ENCODE measurements at regions not wholly inside any gene's neighbourhood (a gene's known extent, or its start where the extent isn't known, plus 50 kb on each side); places are given as distances from the start of the nearest gene placed in this dataset.
A peak's percentile ranks its signal among the peaks of the same experiment; 100 is the strongest.

DNA sequence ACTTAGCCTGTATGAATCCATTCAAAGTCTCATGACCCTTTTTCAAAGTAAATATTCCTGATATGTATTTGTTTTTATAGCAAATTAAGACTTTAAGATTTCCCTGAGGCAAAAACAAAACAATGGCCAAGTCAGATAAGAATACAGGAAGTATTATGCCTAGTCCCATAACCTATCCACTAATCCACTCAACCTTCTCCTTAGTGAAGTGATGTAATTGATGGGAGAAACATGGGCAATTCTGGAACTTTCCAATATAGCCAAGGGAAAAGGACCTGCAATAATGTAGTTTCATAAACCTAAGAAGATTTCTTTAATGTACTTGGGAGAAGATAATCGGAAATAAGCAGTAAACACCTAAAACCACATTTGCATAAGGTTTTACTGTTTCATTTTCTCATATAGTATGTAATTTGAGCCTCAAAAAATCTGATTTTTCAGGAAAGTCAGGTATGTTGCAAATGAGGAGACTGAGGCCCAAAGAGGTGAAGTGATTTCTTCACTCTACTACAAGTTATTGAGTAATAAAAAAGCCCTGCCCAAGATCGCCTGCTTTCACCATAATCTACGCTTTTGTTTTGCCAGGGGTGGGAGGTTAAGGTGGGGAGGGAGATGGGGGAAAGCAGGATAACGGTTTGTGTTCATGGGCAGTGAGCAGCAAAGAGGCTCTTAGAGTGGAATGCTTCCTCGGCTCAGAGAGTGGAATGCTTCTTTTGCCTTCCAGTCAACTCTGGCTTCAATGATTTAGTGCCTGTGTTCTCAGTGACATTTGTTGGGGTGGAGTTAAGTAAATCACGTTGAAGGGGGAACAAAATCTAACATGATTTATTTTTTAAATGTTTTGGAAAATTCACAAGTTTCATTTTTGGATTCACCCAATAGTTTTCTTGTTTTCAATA lies 95.0 kb upstream of the FNDC3B start:
- no peak overlapping the region for H3K4me3 ChIP-seq (ENCODE audit: low read depth, low read length)
- H3K27me3 ChIP-seq (replicated peaks): no peaks in the 10 kb centered on the region
- in situ Hi-C loops (cut with HindIII; ENCODE audit: low pct_ligation_motif_present, low sequenced_read_pairs): no loop called here
- no peak for DNase-seq
- no peaks in the 10 kb centered on the region for H3K36me3 ChIP-seq (replicated peaks)
- no peak overlapping the region for H3K27ac ChIP-seq
- TF ChIP-seq CTCF (IDR thresholded peaks at IDR 0.05; ENCODE audit: low read depth, low read length, missing control alignments): no peak

DNA sequence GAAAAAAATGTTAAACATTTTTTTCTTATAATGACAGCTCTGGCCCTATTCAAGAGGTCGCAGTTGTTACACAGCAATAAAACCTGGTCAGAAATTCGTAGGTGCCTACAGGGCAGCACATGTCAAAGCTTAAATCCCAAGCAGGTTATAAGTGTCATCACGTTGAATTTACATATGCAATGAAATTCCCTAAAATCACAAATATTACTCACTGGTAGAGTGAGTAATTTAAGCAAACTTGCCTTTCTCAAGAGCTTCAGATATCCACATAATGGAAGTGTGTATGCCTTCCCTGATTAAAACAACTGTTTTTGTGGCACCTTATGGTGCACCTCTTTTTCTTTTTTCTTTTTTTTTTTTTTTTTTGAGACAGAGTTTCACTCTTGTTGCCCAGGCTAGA lies 90.7 kb upstream of the FNDC3B start:
- no peak for DNase-seq
- Histone ChIP-seq H3K27me3 (replicated peaks) (no peaks in the 10 kb centered on the region), H3K27ac (no peak overlapping the region), H3K36me3 (replicated peaks) (no peaks in the 10 kb centered on the region), H3K4me3 (ENCODE audit: low read depth, low read length) (no peak overlapping the region)
- TF ChIP-seq CTCF (IDR thresholded peaks at IDR 0.05; ENCODE audit: low read depth, low read length, missing control alignments): no peak
- in situ Hi-C loops (cut with HindIII; ENCODE audit: low pct_ligation_motif_present, low sequenced_read_pairs): no loop called here

- no peak for TF ChIP-seq CTCF (IDR thresholded peaks at IDR 0.05; ENCODE audit: low read depth, low read length, missing control alignments)
- in situ Hi-C loops (cut with HindIII; ENCODE audit: low pct_ligation_motif_present, low sequenced_read_pairs): no loop called here
- Histone ChIP-seq H3K4me3 (ENCODE audit: low read depth, low read length) (no peak overlapping the region), H3K27me3 (replicated peaks) (no peaks in the 10 kb centered on the region), H3K27ac (no peak overlapping the region), H3K36me3 (replicated peaks) (no peaks in the 10 kb centered on the region)
- DNase-seq: no peak
Measured at GRCh38 chr3:171949554-171949953, 89.8 kb upstream of the FNDC3B start.

DNA sequence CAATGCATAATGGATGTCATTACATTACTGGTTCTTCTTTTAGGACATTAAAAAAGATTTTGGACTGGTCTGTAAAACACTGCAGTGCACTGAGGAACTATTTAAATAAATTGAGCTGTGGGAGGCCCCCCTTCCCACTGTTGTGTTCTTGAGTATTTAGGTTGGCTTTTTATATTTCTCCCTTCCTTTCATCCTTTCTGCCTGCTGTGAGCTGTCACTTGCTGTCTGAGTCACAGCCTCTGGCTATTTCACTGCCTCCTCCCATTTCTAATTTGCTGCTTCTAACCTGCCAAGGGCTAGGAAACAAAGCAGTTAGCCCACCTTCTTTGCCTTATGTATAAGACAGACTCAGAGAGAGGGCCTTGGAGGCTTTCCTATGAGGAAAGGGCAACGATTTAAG lies 89.0 kb upstream of the FNDC3B start:
- Histone ChIP-seq H3K4me3 (ENCODE audit: low read depth, low read length) (no peak overlapping the region), H3K27me3 (replicated peaks) (no peaks in the 10 kb centered on the region), H3K27ac (no peak overlapping the region), H3K36me3 (replicated peaks) (no peaks in the 10 kb centered on the region)
- peak; percentile 44 for DNase-seq
- TF ChIP-seq CTCF (IDR thresholded peaks at IDR 0.05; ENCODE audit: low read depth, low read length, missing control alignments): no peak
- in situ Hi-C loops (cut with HindIII; ENCODE audit: low pct_ligation_motif_present, low sequenced_read_pairs): no loop called here

DNA sequence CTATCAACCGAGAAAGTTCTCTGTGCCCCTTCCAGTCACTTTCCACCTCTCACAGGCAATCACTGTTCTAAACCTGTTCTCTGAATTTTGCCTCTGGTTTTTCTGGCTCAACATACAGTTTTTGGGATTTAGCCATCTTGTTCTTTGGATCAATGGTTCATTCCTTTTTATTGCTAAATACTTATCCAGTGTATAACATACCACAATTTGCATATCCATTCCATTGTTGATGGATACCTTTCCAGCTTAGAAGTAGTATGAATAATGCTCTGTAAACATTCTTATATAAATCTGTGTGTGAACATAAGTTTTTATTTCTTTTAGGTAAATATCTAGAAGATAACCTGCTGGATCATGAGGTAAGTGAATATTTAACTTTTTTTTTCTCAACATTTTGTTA lies 87.8 kb upstream of the FNDC3B start:
- no peaks in the 10 kb centered on the region for H3K36me3 ChIP-seq (replicated peaks)
- H3K4me3 ChIP-seq (ENCODE audit: low read depth, low read length): no peak overlapping the region
- in situ Hi-C loops (cut with HindIII; ENCODE audit: low pct_ligation_motif_present, low sequenced_read_pairs): no loop called here
- no peaks in the 10 kb centered on the region for H3K27me3 ChIP-seq (replicated peaks)
- DNase-seq: no peak
- H3K27ac ChIP-seq: no peak overlapping the region
- no peak for TF ChIP-seq CTCF (IDR thresholded peaks at IDR 0.05; ENCODE audit: low read depth, low read length, missing control alignments)

All from brain microvascular endothelial cell (primary cell).